Urinary bladder (tissue), 3 donors: ENCODE measurements at regions not wholly inside any gene's neighbourhood (a gene's known extent, or its start where the extent isn't known, plus 50 kb on each side); places are given as distances from the start of the nearest gene placed in this dataset.

Experiments used
- DNase-seq: peaks from one replicate; pipeline ENCODE4 v3.0.0-alpha.2; 2015; ENCODE audit errors: extremely low spot score
- H3K27ac ChIP-seq: one replicate; pipeline ENCODE4 v1.5.1; 2013; ENCODE audit warnings: low read depth, mild to moderate bottlenecking, moderate library complexity
- H3K36me3 ChIP-seq: one replicate; pipeline ENCODE4 v1.6.1; 2013; ENCODE audit warnings: mild to moderate bottlenecking, moderate library complexity; ENCODE audit not compliant: insufficient read depth
- H3K4me1 ChIP-seq: one replicate; pipeline ENCODE4 v1.6.1; 2013; ENCODE audit warnings: mild to moderate bottlenecking, moderate library complexity; ENCODE audit not compliant: insufficient read depth
- H3K4me3 ChIP-seq: one replicate; pipeline ENCODE4 v1.5.1; 2013; ENCODE audit warnings: low read depth, low read length
- WGBS: extraction: QIAGEN DNeasy Blood & Tissue Kit; methylation state at CpG from one replicate; pipeline ENCODE4 v1.1.7; 2013; 5-methylcytosine and 5-hydroxymethylcytosine counted together
- donor health status: healthy with polysubstance abuse.
- donor health status: healthy.

GRCh38 chr18:43501099-43501498 is 223.8 kb upstream of the SYT4 start:
- Histone ChIP-seq H3K4me1 (no peaks in the 10 kb centered on the region), H3K27ac (no peak overlapping the region), H3K36me3 (no peaks in the 10 kb centered on the region), H3K4me3 (no peak overlapping the region)
- WGBS: 30% methylated on average over 2 of the region's 2 CpGs
- no peak for DNase-seq

- H3K36me3 ChIP-seq: no peaks in the 10 kb centered on the region
- H3K4me3 ChIP-seq: no peak overlapping the region
- DNase-seq: no peak
- H3K4me1 ChIP-seq: no peaks in the 10 kb centered on the region
- no peak overlapping the region for H3K27ac ChIP-seq
Observed at GRCh38 chr18:43506935-43507334, 229.6 kb upstream of the SYT4 start.

GRCh38 chr18:43507842-43508481 is 230.7 kb upstream of the SYT4 start:
- WGBS: 76% methylated on average over 4 of the region's 4 CpGs

GRCh38 chr18:43514747-43515146 is 237.5 kb upstream of the SYT4 start:
- no peak overlapping the region for H3K27ac ChIP-seq
- H3K36me3 ChIP-seq: no peaks in the 10 kb centered on the region
- WGBS: 85% methylated on average over 8 of the region's 8 CpGs
- DNase-seq: no peak
- no peaks in the 10 kb centered on the region for H3K4me1 ChIP-seq
- no peak overlapping the region for H3K4me3 ChIP-seq

More at GRCh38 chr18:43507842-43508481, 230.7 kb upstream of the SYT4 start:
- H3K4me3 ChIP-seq: no peak overlapping the region
- no peaks in the 10 kb centered on the region for H3K36me3 ChIP-seq
- H3K4me1 ChIP-seq: no peaks in the 10 kb centered on the region
- DNase-seq: no peak
- H3K27ac ChIP-seq: no peak overlapping the region

- 73% methylated on average over 2 of the region's 2 CpGs for WGBS
- DNase-seq: no peak
- no peak overlapping the region for H3K4me3 ChIP-seq
- no peak overlapping the region for H3K27ac ChIP-seq
- no peaks in the 10 kb centered on the region for H3K36me3 ChIP-seq
- no peaks in the 10 kb centered on the region for H3K4me1 ChIP-seq
Observed at GRCh38 chr18:43515481-43515880, 238.2 kb upstream of the SYT4 start.

- H3K36me3 ChIP-seq: no peaks in the 10 kb centered on the region
- H3K4me3 ChIP-seq: no peak overlapping the region
- no peak for DNase-seq
- H3K27ac ChIP-seq: no peak overlapping the region
- no peaks in the 10 kb centered on the region for H3K4me1 ChIP-seq
Observed at GRCh38 chr18:43524260-43524659, 247.0 kb upstream of the SYT4 start.

- Histone ChIP-seq H3K36me3 (no peaks in the 10 kb centered on the region), H3K4me1 (no peaks in the 10 kb centered on the region), H3K4me3 (no peak overlapping the region), H3K27ac (no peak overlapping the region)
- WGBS: 12% methylated on average over 2 of the region's 2 CpGs
- DNase-seq: no peak
Observed at GRCh38 chr18:43525169-43525568, 247.9 kb upstream of the SYT4 start.

GRCh38 chr18:43526426-43527145 is 249.3 kb upstream of the SYT4 start:
- Histone ChIP-seq H3K27ac (no peak overlapping the region), H3K4me3 (no peak overlapping the region), H3K4me1 (no peaks in the 10 kb centered on the region), H3K36me3 (no peaks in the 10 kb centered on the region)
- no peak for DNase-seq
- WGBS: 34% methylated on average over 2 of the region's 2 CpGs

GRCh38 chr18:43531438-43531837 is 254.1 kb upstream of the SYT4 start:
- 95% methylated on average over 3 of the region's 3 CpGs for WGBS
- no peak overlapping the region for H3K27ac ChIP-seq
- no peak overlapping the region for H3K4me3 ChIP-seq
- no peak for DNase-seq
- H3K4me1 ChIP-seq: no peaks in the 10 kb centered on the region
- no peaks in the 10 kb centered on the region for H3K36me3 ChIP-seq

- Histone ChIP-seq H3K27ac (no peak overlapping the region), H3K4me3 (no peak overlapping the region), H3K4me1 (no peaks in the 10 kb centered on the region), H3K36me3 (no peaks in the 10 kb centered on the region)
- no peak for DNase-seq
- WGBS: 91% methylated on average over 1 of the region's 1 CpG
Observed at GRCh38 chr18:43533371-43533770, 256.1 kb upstream of the SYT4 start.

GRCh38 chr18:43534511-43534910 is 257.2 kb upstream of the SYT4 start:
- no peak overlapping the region for H3K4me3 ChIP-seq
- H3K4me1 ChIP-seq: no peaks in the 10 kb centered on the region
- no peaks in the 10 kb centered on the region for H3K36me3 ChIP-seq
- DNase-seq: no peak
- no peak overlapping the region for H3K27ac ChIP-seq
- WGBS: 20% methylated on average over 2 of the region's 2 CpGs

- WGBS: 27% methylated on average over 1 of the region's 1 CpG
- Histone ChIP-seq H3K4me3 (no peak overlapping the region), H3K27ac (no peak overlapping the region), H3K4me1 (no peaks in the 10 kb centered on the region), H3K36me3 (no peaks in the 10 kb centered on the region)
- DNase-seq: no peak
Observed at GRCh38 chr18:43539862-43540261, 262.6 kb upstream of the SYT4 start.

- WGBS: 73% methylated on average over 6 of the region's 6 CpGs
- DNase-seq: no peak
- Histone ChIP-seq H3K27ac (no peak overlapping the region), H3K4me1 (no peaks in the 10 kb centered on the region), H3K36me3 (no peaks in the 10 kb centered on the region), H3K4me3 (no peak overlapping the region)
Observed at GRCh38 chr18:43542016-43542415, 264.7 kb upstream of the SYT4 start.

- 76% methylated on average over 4 of the region's 4 CpGs for WGBS
- H3K4me3 ChIP-seq: no peak overlapping the region
- DNase-seq: no peak
- H3K27ac ChIP-seq: no peak overlapping the region
- H3K4me1 ChIP-seq: no peaks in the 10 kb centered on the region
- H3K36me3 ChIP-seq: no peaks in the 10 kb centered on the region
Observed at GRCh38 chr18:43543236-43543635, 265.9 kb upstream of the SYT4 start.
